HL-60 (cell line): ENCODE measurements at regions not wholly inside any gene's neighbourhood (a gene's known extent, or its start where the extent isn't known, plus 50 kb on each side); places are given as distances from the start of the nearest gene placed in this dataset.

Experiments
- DNase-seq, 2 experiments: peaks; one replicate each; pipeline ENCODE4 v3.0.0-alpha.2; 2010 to 2020; ENCODE audit warnings: low read depth in 1 of 2, low spot score in 1 of 2
- H3K27ac ChIP-seq: fragments of 250-450 bp; sonication (Bioruptor Pico); replicated peaks from 2 replicates; pipeline ENCODE4 v1.5.1; 2020; ENCODE audit warnings: mild to moderate bottlenecking, moderate library complexity
- H3K27me3 ChIP-seq: fragments of 250-450 bp; sonication (Bioruptor Pico); 2 replicates; pipeline ENCODE4 v1.5.1; 2021; ENCODE audit warnings: mild to moderate bottlenecking, moderate library complexity; ENCODE audit not compliant: insufficient read depth, poor library complexity, severe bottlenecking
- H3K4me3 ChIP-seq: replicated peaks from 2 replicates; pipeline ENCODE4 v1.5.1; 2011; ENCODE audit warnings: mild to moderate bottlenecking, control low read depth, low read length; ENCODE audit not compliant: insufficient read depth
- CTCF ChIP-seq: IDR thresholded peaks from one replicate; pipeline ENCODE4 v1.5.1; 2011; ENCODE audit warnings: low read length, control low read depth, inconsistent platforms; ENCODE audit not compliant: insufficient read depth
- GABPA ChIP-seq: IDR thresholded peaks from 2 replicates; pipeline ENCODE4 v1.6.1; 2012; ENCODE audit warnings: low read depth
- POLR2AphosphoS5 ChIP-seq: IDR thresholded peaks from 2 replicates; pipeline ENCODE4 v1.6.1; 2012; ENCODE audit warnings: low read depth
- REST ChIP-seq: IDR thresholded peaks from 2 replicates; pipeline ENCODE4 v1.6.1; 2012; ENCODE audit warnings: low read depth; ENCODE audit not compliant: insufficient replicate concordance
- SPI1 ChIP-seq: IDR thresholded peaks from 2 replicates; pipeline ENCODE4 v1.6.1; 2012; ENCODE audit warnings: low read depth, mild to moderate bottlenecking, borderline replicate concordance

DNA sequence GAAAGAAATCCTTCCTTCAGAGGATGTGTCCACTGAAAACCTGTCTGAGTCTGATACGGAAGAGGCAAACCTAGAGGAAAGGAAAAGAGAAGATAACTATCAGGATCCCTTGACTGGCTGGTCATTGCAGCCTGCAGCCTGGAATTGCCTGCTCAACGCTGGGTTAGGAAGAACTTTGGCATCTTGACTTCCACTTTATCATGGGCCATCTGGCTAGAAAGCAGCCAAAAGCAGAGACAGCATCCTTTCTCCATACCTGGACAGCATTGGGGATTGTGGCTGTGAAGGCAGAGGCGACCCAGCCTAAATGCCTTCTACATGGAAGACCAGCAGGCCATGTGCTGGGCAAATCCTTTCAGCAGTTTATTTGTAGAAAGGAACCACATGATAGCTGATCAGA lies 58.7 kb upstream of the PTPN3 start:
- no peaks in the 10 kb centered on the region for H3K27me3 ChIP-seq
- no peak for DNase-seq
- H3K27ac ChIP-seq = no peak overlapping the region
- H3K4me3 ChIP-seq = no peak overlapping the region
- TF ChIP-seq SPI1 = no peak
- no peak for TF ChIP-seq CTCF
- no peak for TF ChIP-seq POLR2AphosphoS5
- no peak for TF ChIP-seq GABPA
- no peak for TF ChIP-seq REST

- no peaks in the 10 kb centered on the region for H3K27me3 ChIP-seq
- no peak overlapping the region for H3K4me3 ChIP-seq
- DNase-seq = no peak
- TF ChIP-seq GABPA (no peak), REST (no peak), CTCF (no peak), POLR2AphosphoS5 (no peak), SPI1 (no peak)
- H3K27ac ChIP-seq = no peak overlapping the region
Observed at GRCh38 chr9:109557481-109557880, 59.4 kb upstream of the PTPN3 start.

- H3K4me3 ChIP-seq = no peak overlapping the region
- no peak overlapping the region for H3K27ac ChIP-seq
- DNase-seq = no peak
- no peaks in the 10 kb centered on the region for H3K27me3 ChIP-seq
- TF ChIP-seq REST = no peak
- TF ChIP-seq GABPA = no peak
- TF ChIP-seq SPI1 = no peak
- no peak for TF ChIP-seq CTCF
Observed at GRCh38 chr9:109558718-109559151, 60.6 kb upstream of the PTPN3 start.
